ENCODE measurements at regions not wholly inside any gene's neighbourhood (a gene's known extent, or its start where the extent isn't known, plus 50 kb on each side); places are given as distances from the start of the nearest gene placed in this dataset.

DNA sequence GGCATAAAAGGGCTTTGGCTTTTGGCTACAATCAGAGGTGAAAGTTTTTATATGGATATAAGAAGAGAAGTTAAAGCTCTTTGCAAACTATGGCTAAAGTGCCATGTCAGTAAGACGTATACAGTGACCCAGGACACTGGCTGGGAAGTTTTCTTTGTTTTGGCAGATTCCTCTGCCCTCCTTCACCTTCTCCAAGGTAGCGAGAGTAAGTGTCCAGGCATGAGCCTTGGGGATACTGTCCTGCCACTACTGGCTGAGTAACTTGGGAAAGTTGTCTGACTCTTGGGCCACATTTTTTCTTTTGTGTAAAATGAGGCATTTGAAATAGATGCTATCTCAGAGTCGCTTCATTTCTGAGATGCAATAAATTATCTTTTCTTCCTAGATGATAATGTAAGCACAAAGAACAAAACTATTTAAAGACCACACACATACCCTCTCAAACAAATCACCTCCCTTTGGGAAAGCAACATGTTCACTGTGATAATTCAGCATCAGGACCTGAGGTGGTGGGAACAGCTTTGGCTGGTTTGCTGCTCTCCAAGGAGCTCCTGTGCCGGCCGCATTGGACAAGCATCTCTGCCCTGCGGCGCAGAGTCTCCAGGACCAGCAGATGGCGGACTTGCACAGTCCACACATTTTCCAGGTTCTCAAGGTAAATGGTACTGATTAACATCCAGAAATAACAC, 106.3 kb downstream of the PTCSC3 start:
- TF ChIP-seq EP300 (IDR thresholded peaks at IDR 0.05), result no peak
- no peak for TF ChIP-seq POLR2A (IDR thresholded peaks at IDR 0.05; ENCODE audit: low read depth)
- TF ChIP-seq POLR2AphosphoS5 (IDR thresholded peaks at IDR 0.05), result no peak
- TF ChIP-seq, protein P1, sequence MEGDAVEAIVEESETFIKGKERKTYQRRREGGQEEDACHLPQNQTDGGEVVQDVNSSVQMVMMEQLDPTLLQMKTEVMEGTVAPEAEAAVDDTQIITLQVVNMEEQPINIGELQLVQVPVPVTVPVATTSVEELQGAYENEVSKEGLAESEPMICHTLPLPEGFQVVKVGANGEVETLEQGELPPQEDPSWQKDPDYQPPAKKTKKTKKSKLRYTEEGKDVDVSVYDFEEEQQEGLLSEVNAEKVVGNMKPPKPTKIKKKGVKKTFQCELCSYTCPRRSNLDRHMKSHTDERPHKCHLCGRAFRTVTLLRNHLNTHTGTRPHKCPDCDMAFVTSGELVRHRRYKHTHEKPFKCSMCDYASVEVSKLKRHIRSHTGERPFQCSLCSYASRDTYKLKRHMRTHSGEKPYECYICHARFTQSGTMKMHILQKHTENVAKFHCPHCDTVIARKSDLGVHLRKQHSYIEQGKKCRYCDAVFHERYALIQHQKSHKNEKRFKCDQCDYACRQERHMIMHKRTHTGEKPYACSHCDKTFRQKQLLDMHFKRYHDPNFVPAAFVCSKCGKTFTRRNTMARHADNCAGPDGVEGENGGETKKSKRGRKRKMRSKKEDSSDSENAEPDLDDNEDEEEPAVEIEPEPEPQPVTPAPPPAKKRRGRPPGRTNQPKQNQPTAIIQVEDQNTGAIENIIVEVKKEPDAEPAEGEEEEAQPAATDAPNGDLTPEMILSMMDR (IDR thresholded peaks at IDR 0.05), result peak in 2 of 3 experiments; percentile 20 to 39
- 35% methylated on average over 6 of the region's 8 CpGs for WGBS
- Histone ChIP-seq H3K4me1 (peaks cover 0 to 10% (median 2%) of the 10 kb centered on the region in 4 donors), H3K27me3 (peaks cover 0 to 24% (median 0%) of the 10 kb centered on the region in 4 donors), H3K36me3 (no peaks in the 10 kb centered on the region), H3K9me3 (no peaks in the 10 kb centered on the region), H3K4me3 (no peak overlapping the region), H3K27ac (replicated peaks in 1 of 4) (no peak overlapping the region)
- intact Hi-C loops (cut with DNase I), result no loop called here
- DNase-seq (ENCODE audit: extremely low spot score), result no peak

DNA sequence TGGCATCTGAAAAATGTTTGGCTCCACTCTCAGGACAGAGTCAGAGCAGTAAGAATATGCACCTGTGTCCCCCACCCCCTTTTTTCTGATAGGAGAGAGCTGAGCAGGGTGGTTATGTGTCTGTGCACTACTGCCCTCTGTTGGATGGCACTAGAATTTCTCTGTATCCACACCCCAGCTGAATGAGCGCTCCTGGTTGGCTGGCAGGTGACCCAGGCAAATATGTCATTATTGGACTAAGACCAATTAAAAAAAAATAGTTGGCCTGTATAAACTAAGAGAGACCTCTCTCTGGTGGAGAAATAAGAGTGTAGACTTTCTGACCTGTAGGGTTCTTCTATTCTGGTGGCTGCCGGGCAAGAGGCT, 107.0 kb downstream of the PTCSC3 start:
- Histone ChIP-seq H3K4me3 (no peak overlapping the region), H3K9me3 (no peaks in the 10 kb centered on the region), H3K4me1 (peaks cover 0 to 10% (median 2%) of the 10 kb centered on the region in 4 donors), H3K27ac (replicated peaks in 1 of 4) (no peak overlapping the region), H3K36me3 (no peaks in the 10 kb centered on the region), H3K27me3 (peaks cover 0 to 22% (median 0%) of the 10 kb centered on the region in 4 donors)
- 49% methylated on average over 2 of the region's 2 CpGs for WGBS
- intact Hi-C loops (cut with DNase I), result no loop called here
- DNase-seq (ENCODE audit: extremely low spot score), result no peak
- TF ChIP-seq, protein P1 (IDR thresholded peaks at IDR 0.05), result peak; percentile 13 to 39 (median 14)
- TF ChIP-seq POLR2A (IDR thresholded peaks at IDR 0.05; ENCODE audit: low read depth), result no peak

DNA sequence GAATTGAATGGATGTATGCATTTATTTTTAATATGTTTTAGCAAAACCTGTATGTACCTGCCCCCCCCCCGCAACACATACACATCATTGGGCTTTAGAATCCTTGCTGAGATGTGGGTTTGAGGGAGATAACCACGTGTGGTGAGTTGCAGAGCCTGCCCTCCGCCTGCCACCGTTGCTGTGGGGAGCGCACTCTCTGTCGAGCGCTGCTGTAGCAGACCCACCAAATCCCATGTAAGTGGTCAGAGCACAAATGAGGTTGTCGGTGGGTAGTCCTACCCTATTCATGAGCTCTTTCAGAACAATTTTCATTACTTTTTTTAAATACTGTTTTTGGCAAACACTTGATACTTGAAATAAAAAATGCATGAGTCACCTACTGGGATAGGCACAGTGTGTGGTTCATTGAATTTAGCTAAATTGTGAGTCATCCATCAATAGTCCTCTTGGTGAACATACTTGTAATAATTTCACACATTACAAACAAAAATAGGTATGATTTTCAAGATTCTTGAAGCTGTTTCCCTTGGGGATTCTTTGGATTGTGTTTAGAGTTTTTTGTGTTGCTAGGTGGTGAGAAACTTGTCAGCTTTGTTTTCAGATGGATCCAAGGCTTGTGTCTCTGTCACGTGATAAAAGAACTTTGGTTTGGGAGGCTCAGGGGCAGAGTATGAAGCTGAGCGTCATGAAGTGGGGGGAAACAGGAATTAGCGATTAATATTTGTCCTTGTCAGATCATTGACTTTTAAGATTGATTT, 107.6 kb downstream of the PTCSC3 start:
- Histone ChIP-seq H3K27me3 (peaks cover 0 to 18% (median 0%) of the 10 kb centered on the region in 4 donors), H3K4me3 (no peak overlapping the region), H3K36me3 (no peaks in the 10 kb centered on the region), H3K9me3 (no peaks in the 10 kb centered on the region), H3K4me1 (peaks cover 0 to 10% (median 2%) of the 10 kb centered on the region in 4 donors), H3K27ac (replicated peaks in 1 of 4) (no peak overlapping the region)
- TF ChIP-seq, protein P1 (IDR thresholded peaks at IDR 0.05), result no peak
- TF ChIP-seq POLR2A (IDR thresholded peaks at IDR 0.05; ENCODE audit: low read depth) (no peak), POLR2AphosphoS5 (IDR thresholded peaks at IDR 0.05) (no peak), EP300 (IDR thresholded peaks at IDR 0.05) (no peak)
- 68% methylated on average over 11 of the region's 11 CpGs for WGBS
- intact Hi-C loops (cut with DNase I), result no loop called here
- DNase-seq (ENCODE audit: extremely low spot score), result no peak

DNA sequence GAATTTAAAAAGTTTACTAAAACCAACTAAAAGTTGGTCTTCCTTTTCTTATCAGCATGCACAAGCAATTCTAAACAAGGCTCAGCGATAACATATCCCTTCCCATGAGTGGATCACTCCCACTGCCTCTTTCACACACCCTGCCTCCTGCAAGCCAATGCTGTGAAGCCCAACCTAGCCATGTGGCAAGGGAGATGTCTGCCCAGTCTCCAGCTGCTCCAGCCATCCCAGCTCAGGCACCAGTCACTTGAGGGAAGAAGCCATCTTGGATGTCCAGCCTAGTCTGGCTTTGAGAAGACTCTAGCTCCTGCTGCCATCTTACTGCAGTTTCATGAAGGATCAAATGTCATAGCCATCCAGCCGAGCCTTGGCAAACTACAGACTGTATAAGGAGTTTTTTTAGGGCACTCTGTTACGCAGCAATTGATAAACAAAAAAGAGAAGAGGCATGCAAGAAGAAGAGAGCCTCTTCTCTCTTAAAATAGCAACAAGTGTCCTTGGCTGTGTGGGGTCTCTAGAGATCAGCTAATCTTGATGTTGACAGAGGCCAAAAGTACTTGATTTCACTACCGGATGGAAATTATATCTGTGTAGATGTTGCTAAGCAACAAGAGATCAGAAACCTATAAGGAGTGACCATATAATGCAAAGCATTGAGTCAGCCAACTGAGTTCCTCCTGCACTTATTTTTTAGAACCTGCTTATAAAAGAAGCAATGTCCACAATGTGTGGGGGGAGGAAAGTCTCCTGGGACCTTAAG, 108.9 kb downstream of the PTCSC3 start:
- Histone ChIP-seq H3K36me3 (no peaks in the 10 kb centered on the region), H3K27me3 (peaks cover 0 to 13% (median 0%) of the 10 kb centered on the region in 4 donors), H3K9me3 (no peaks in the 10 kb centered on the region), H3K4me3 (no peak overlapping the region), H3K27ac (replicated peaks in 1 of 4) (no peak overlapping the region), H3K4me1 (peaks cover 0 to 10% (median 2%) of the 10 kb centered on the region in 4 donors)
- WGBS, result 44% methylated on average over 4 of the region's 4 CpGs
- TF ChIP-seq EP300 (IDR thresholded peaks at IDR 0.05) (no peak), POLR2A (IDR thresholded peaks at IDR 0.05; ENCODE audit: low read depth) (no peak), POLR2AphosphoS5 (IDR thresholded peaks at IDR 0.05) (no peak)
- TF ChIP-seq, protein P1 (IDR thresholded peaks at IDR 0.05), result no peak
- intact Hi-C loops (cut with DNase I), result no loop called here
- no peak for DNase-seq (ENCODE audit: extremely low spot score)
